T47D (cell line): ENCODE measurements at regions not wholly inside any gene's neighbourhood (a gene's known extent, or its start where the extent isn't known, plus 50 kb on each side); places are given as distances from the start of the nearest gene placed in this dataset.
"Not testable (repeated sequence)": the region's sequence is repeated elsewhere in the genome, so short reads cannot be mapped to it uniquely, and the experiment has no call there.

Experiments
- DNase-seq, 2 experiments: peaks; one replicate each; pipeline versions ENCODE4 v3.0.0 to v3.0.0-alpha.2; 2011 to 2012; ENCODE audit warnings: low read depth in 1 of 2, low spot score in 1 of 2
- JUND ChIP-seq: IDR thresholded peaks from 2 replicates; pipeline ENCODE4 v1.6.1; 2012; ENCODE audit warnings: low read depth
- in situ Hi-C: cut with HindIII; loops from 2 replicates; pipeline ENCODE4 v1.10.0; 2016; ENCODE audit warnings: low sequenced_read_pairs, low pct_unique_long_range_greater_than_20kb

DNA sequence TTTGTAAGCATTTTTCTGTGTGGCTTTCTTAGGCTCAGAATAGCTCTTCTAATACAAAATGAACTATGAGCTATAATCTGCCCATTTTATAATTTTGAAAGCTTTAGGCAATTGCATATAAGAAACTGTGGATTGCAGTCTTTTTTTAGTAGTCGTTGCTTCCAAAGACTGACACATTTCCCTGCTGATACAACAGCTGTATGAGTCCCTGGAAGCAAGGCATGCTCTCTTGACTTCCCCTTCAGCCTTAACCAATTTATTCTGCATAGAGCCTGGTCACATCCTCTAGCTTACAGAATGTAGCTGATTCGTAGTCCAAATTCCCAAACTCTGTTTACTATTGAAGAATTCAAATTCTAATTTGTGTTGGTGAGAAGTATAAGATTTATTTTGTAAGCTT lies 155.3 kb upstream of the EYA4 start:
- in situ Hi-C loops: no loop called here
- TF ChIP-seq JUND: no peak
- no peak for DNase-seq

DNA sequence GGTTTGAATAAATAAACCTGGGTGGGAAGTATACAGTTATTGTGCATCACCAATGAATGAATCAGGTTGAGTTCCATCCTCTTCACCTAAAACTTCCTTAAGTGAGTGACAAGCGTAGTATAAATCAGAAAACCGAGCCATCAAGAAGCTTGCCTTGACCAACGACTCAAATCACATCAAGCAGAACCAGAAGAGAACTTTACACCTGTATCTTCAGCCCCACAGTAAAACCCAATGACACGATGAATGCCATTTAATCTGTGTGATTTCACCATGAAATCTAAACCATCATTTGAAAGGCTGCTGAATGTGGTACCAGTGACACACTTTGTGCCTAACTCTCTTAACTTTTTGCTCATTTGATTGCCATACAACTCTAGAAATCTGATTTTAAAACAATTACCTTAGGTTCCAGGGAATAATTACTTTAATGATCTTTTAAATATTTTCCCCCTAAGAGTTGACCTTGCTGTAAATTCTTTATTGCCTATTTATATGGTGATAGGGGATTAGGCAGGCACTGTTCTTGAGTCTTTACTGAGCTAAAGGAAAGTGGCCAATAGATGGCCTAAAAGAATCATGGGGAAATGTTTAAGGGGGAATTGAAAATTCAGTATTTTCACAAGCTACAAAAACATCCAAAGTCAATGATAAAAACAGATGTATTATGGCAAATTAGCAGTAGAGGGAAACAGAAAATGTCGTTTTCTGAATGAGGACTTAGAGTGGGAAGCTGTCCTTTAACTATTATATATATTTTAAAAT lies 152.0 kb upstream of the EYA4 start:
- TF ChIP-seq JUND: no peak
- in situ Hi-C loops: no loop called here
- no peak for DNase-seq

GRCh38 chr6:133092199-133092598 lies 149.0 kb upstream of the EYA4 start:
- DNase-seq: no peak
- TF ChIP-seq JUND: no peak
- in situ Hi-C loops: no loop called here

DNA sequence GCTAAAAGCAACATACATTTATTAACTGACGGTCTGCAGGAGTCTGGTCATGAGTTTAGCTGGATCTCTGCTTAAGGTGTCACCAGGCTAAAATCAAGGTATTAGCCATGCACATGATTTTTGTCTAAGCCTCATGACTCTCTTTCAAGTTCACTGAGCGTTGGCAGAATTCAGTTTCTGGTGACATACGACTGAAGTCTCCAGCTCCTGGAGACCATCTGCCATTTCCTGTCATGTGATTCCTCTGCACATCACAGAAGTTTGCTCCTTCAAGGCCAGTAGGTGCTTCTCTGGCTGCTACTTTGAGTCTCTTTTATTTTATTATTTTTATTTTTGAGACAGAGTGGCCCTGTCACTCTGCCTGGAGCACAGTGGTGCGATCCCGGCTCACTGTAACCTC lies 148.4 kb upstream of the EYA4 start:
- TF ChIP-seq JUND: no peak
- in situ Hi-C loops: no loop called here

GRCh38 chr6:133093211-133093610 lies 147.9 kb upstream of the EYA4 start:
- DNase-seq, in situ Hi-C loops: not testable (repeated sequence)

More for the DNA sequence above, 148.4 kb upstream of the EYA4 start:
- DNase-seq: no peak

GRCh38 chr6:133093956-133094355 lies 147.2 kb upstream of the EYA4 start:
- DNase-seq: no peak
- in situ Hi-C loops: no loop called here
- no peak for TF ChIP-seq JUND

- TF ChIP-seq JUND: no peak
- in situ Hi-C loops: no loop called here
- DNase-seq: no peak
These were observed 143.9 kb upstream of the EYA4 start for GRCh38 chr6:133097208-133097607.

DNA sequence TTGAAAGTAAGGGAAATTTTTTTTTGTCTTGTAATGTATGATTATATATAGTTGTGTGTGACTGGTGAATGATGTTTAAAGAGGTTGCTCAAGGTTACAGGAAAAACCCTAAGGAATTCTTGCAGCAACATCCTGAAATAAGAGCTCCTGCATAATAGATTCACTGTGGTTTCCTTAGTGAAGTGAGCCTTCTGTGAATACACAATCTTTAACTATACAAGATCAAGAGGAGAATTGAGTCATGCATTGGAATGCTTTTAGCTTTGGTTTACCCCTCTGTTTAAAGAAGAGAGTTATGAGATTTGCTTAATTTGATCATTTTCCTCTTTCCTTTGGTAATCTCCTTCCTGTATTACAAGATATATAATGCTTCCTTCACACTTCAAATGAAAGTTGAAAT lies 141.6 kb upstream of the EYA4 start:
- TF ChIP-seq JUND: no peak
- in situ Hi-C loops: no loop called here
- no peak for DNase-seq

DNA sequence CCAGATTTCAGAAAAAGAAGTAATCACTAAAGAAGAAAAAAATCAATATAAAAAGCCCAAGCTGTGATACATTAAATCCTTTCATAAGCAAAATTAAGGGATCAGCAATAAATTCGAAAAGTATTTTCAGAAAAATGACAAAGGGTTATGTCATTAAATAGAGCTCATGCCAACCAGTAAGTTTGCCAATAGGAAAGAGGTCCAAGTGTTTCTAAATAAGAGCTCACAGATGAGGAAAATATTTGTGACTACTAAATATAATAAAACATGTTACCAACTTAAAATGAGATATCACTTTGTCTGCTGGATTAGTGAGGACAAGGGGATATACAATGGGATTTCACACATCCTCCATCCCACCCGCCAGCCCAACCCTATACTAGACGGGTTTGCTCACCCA lies 140.3 kb upstream of the EYA4 start:
- no peak for TF ChIP-seq JUND
- in situ Hi-C loops: no loop called here

GRCh38 chr6:133101790-133102189 lies 139.4 kb upstream of the EYA4 start:
- in situ Hi-C loops: no loop called here
- no peak for TF ChIP-seq JUND
- no peak for DNase-seq

More for the DNA sequence above, 140.3 kb upstream of the EYA4 start:
- no peak for DNase-seq

GRCh38 chr6:133106934-133107333 lies 134.2 kb upstream of the EYA4 start:
- no peak for TF ChIP-seq JUND
- DNase-seq: no peak
- in situ Hi-C loops: no loop called here

- DNase-seq: no peak
- in situ Hi-C loops: no loop called here
- no peak for TF ChIP-seq JUND
These were observed 132.7 kb upstream of the EYA4 start for GRCh38 chr6:133108419-133108818.

DNA sequence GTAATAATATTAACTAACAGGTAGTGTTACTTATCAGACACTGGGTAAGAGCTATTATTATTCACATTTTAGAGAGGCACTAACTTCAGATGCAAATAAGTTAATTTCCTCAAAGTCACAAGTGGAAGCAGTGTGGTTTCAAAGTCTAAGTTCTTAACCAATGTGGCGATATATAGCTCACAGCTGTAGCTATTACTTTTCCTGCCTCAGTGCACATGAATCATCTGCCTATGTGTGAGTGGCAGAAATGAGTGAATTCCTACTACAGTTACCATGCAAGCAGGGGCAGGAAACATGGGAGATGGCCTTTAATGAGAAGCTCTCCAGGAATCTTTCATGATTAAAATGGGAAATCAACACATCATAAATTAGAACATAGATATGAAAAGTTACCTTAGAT lies 126.2 kb upstream of the EYA4 start:
- TF ChIP-seq JUND: no peak
- in situ Hi-C loops: no loop called here
- DNase-seq: no peak

DNA sequence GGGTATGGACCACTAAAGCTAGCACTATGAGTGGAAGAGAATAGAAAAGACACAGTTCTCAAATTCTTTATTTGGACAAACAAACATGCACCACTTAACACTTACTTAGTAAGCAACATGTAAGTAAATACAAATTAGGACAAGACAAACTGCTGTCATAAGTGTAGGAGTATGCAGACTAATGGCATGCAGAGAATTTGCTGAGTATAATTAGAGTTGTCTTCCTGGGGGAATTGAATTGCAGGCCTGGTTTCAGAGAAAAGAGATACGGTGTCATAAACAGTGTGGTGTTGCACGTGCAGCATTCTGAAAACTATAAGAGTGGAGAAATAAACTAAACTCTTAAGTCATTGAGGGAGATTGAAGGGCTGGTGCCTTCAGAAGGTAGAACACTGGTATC lies 125.2 kb upstream of the EYA4 start:
- no peak for TF ChIP-seq JUND
- no peak for DNase-seq
- in situ Hi-C loops: no loop called here

DNA sequence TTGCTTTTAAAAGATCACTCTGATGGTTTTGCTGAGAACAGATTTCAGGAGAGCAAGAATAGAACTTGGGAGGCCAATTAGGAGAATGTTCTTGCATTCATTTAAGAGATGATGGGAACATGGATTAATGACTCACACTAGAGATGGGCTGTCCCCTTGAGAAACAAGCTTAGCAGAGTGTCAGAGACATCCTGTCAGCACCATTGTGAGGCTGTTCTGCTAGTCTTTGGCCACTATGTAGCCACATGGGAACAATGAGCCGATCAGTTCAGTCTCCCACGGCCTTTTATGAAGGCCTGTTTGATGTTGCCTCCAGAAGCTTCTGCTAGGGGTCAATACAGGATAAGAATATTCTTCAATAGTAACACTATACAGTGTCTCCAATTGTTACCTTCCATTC lies 113.0 kb upstream of the EYA4 start:
- TF ChIP-seq JUND: no peak
- in situ Hi-C loops: no loop called here
- no peak for DNase-seq
